ENCODE measurements at regions not wholly inside any gene's neighbourhood (a gene's known extent, or its start where the extent isn't known, plus 50 kb on each side); places are given as distances from the start of the nearest gene placed in this dataset.

DNA sequence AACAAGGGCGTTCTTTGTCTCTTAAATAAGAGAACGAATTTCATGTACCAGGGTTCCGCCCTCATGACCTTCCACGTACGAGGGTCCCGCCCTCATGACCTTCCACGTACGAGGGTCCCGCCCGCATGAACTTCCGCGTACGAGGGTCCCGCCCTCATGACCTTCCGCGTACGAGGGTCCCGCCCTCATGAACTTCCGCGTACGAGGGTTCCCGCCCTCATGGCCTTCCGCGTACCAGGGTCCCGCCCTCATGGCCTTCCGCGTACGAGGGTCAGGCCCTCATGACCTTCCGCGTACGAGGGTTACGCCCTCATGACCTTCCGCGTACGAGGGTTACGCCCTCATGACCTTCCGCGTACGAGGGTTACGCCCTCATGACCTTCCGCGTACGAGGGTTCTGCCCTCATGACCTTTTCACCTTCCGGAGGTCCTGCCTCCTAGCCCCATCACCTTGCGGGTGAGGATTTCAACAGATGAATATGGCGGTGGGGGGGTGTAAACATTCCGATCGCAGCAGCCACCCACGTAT, 273.9 kb upstream of the ADAMTS16 start:
- ChIA-PET POLR2A (no interaction called here), CTCF (no interaction called here)
- Histone ChIP-seq H3K4me1 (no peaks in the 10 kb centered on the region), H3K4me3 (ENCODE audit: low read depth, low read length) (no peak overlapping the region), H3K36me3 (ENCODE audit: control insufficient read depth, insufficient read depth, low read length) (no peaks in the 10 kb centered on the region), H3K27me3 (replicated peaks; ENCODE audit: control insufficient read depth, insufficient read depth, low read length) (no peaks in the 10 kb centered on the region), H3K9me3 (no peaks in the 10 kb centered on the region)
- Mint-ChIP-seq H3K27me3 (ENCODE audit: insufficient read depth, unreplicated experiment) (peaks cover 5% of the 10 kb centered on the region), H3K36me3 (ENCODE audit: insufficient read depth, unreplicated experiment) (no peaks in the 10 kb centered on the region), H3K4me3 (ENCODE audit: unreplicated experiment) (no peak overlapping the region), H3K9me3 (ENCODE audit: unreplicated experiment) (no peaks in the 10 kb centered on the region), H3K4me1 (ENCODE audit: low read depth, unreplicated experiment) (no peaks in the 10 kb centered on the region), H3K27ac (ENCODE audit: unreplicated experiment) (no peak overlapping the region)
- intact Hi-C loops (cut with micrococcal nuclease; ENCODE audit: unreplicated experiment), result no loop called here
- TF ChIP-seq, protein P1, sequence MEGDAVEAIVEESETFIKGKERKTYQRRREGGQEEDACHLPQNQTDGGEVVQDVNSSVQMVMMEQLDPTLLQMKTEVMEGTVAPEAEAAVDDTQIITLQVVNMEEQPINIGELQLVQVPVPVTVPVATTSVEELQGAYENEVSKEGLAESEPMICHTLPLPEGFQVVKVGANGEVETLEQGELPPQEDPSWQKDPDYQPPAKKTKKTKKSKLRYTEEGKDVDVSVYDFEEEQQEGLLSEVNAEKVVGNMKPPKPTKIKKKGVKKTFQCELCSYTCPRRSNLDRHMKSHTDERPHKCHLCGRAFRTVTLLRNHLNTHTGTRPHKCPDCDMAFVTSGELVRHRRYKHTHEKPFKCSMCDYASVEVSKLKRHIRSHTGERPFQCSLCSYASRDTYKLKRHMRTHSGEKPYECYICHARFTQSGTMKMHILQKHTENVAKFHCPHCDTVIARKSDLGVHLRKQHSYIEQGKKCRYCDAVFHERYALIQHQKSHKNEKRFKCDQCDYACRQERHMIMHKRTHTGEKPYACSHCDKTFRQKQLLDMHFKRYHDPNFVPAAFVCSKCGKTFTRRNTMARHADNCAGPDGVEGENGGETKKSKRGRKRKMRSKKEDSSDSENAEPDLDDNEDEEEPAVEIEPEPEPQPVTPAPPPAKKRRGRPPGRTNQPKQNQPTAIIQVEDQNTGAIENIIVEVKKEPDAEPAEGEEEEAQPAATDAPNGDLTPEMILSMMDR (IDR thresholded peaks at IDR 0.05; ENCODE audit: insufficient read depth in 1 of 2, low read depth in 1 of 2, low read length in 1 of 2, severe bottlenecking in 1 of 2, unreplicated experiment in 1 of 2), result no peak
- no TSS peak for BruUV-seq (replicated peaks)
- DNase-seq, result no peak

DNA sequence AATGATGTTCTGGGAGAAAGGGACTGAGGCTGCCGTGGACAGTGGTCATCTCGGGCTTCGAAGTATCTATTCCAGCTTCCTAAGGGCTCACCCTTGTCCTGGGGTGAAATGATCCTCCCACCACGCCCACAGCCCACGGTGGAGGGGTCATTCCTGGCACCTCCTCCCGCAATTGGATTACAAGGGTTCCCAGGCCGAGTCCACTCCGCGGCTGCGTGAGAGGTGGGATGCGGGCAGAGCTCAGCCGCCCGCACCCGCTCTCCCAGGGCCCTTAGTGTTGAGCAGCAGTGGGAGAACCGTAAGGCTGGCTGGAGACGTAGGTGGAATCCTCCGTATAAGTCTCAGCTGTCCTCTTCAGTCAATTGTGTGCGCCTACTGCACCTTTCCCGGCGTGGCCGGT, 273.3 kb upstream of the ADAMTS16 start:
- H3K27me3 ChIP-seq (replicated peaks; ENCODE audit: control insufficient read depth, insufficient read depth, low read length), result no peaks in the 10 kb centered on the region
- no peaks in the 10 kb centered on the region for H3K4me1 Mint-ChIP-seq (ENCODE audit: low read depth, unreplicated experiment)
- H3K4me1 ChIP-seq, result no peaks in the 10 kb centered on the region
- TF ChIP-seq, protein P1 (IDR thresholded peaks at IDR 0.05; ENCODE audit: insufficient read depth in 1 of 2, low read depth in 1 of 2, low read length in 1 of 2, severe bottlenecking in 1 of 2, unreplicated experiment in 1 of 2), result no peak
- no peaks in the 10 kb centered on the region for H3K9me3 Mint-ChIP-seq (ENCODE audit: unreplicated experiment)
- intact Hi-C loops (cut with micrococcal nuclease; ENCODE audit: unreplicated experiment), result no loop called here
- no TSS peak for BruUV-seq (replicated peaks)
- no peak for DNase-seq
- no peaks in the 10 kb centered on the region for H3K36me3 ChIP-seq (ENCODE audit: control insufficient read depth, insufficient read depth, low read length)
- peaks cover 10% of the 10 kb centered on the region for H3K27me3 Mint-ChIP-seq (ENCODE audit: insufficient read depth, unreplicated experiment)
- POLR2A ChIA-PET, result no interaction called here
- no peaks in the 10 kb centered on the region for H3K36me3 Mint-ChIP-seq (ENCODE audit: insufficient read depth, unreplicated experiment)
- H3K27ac Mint-ChIP-seq (ENCODE audit: unreplicated experiment), result no peak overlapping the region
- no peak overlapping the region for H3K4me3 ChIP-seq (ENCODE audit: low read depth, low read length)
- CTCF ChIA-PET, result no interaction called here
- no peaks in the 10 kb centered on the region for H3K9me3 ChIP-seq
- no peak overlapping the region for H3K4me3 Mint-ChIP-seq (ENCODE audit: unreplicated experiment)

DNA sequence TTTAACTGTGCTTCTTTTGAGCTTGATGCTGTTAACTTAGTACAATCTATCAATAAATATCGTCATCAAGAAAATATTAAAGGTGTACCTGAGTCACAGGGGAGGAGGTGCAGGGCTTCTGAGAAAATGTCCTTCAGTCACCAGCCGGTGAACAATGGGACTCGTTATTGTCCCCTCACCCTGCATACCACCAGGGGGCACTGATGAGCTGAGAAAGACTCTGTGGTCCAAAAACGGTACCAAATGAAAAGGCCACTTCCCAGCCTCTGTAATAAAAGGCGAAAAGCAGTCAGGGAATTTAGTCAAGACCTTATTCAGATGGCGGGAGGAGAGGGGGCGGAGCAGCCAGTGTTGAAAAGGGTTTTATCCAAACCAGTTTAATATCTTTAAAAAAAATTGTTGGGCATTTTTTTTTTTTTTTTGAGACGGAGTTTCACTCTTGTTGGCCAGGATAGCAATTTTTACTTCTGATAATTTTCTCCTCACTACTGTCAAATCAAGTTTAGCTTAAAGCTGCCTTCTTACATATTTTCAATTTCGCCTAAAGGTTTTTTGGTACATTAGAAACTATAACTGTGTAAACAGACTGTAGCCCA, 271.9 kb upstream of the ADAMTS16 start:
- no peak overlapping the region for H3K27ac Mint-ChIP-seq (ENCODE audit: unreplicated experiment)
- TF ChIP-seq, protein P1 (IDR thresholded peaks at IDR 0.05; ENCODE audit: insufficient read depth in 1 of 2, low read depth in 1 of 2, low read length in 1 of 2, severe bottlenecking in 1 of 2, unreplicated experiment in 1 of 2), result peak; percentile 73 to 83
- CTCF ChIA-PET, result interaction anchor here (0.6 kb wide), 1 partner anchor 18 kb away, joined by 5 read pairs; no protein-coding TSS in a partner anchor
- peak; percentile 56 to 79 for DNase-seq
- POLR2A ChIA-PET, result no interaction called here
- H3K27me3 Mint-ChIP-seq (ENCODE audit: insufficient read depth, unreplicated experiment), result peaks cover 10% of the 10 kb centered on the region
- intact Hi-C loops (cut with micrococcal nuclease; ENCODE audit: unreplicated experiment), result loop anchor here (1.0 kb wide), 1 partner anchor 551 kb away; no protein-coding TSS in a partner anchor
- no peak overlapping the region for H3K4me3 Mint-ChIP-seq (ENCODE audit: unreplicated experiment)
- no peaks in the 10 kb centered on the region for H3K36me3 ChIP-seq (ENCODE audit: control insufficient read depth, insufficient read depth, low read length)
- H3K9me3 Mint-ChIP-seq (ENCODE audit: unreplicated experiment), result no peaks in the 10 kb centered on the region
- H3K4me3 ChIP-seq (ENCODE audit: low read depth, low read length), result no peak overlapping the region
- no peaks in the 10 kb centered on the region for H3K36me3 Mint-ChIP-seq (ENCODE audit: insufficient read depth, unreplicated experiment)
- BruUV-seq (replicated peaks), result no TSS peak
- no peaks in the 10 kb centered on the region for H3K27me3 ChIP-seq (replicated peaks; ENCODE audit: control insufficient read depth, insufficient read depth, low read length)
- no peaks in the 10 kb centered on the region for H3K9me3 ChIP-seq
- no peaks in the 10 kb centered on the region for H3K4me1 Mint-ChIP-seq (ENCODE audit: low read depth, unreplicated experiment)
- H3K4me1 ChIP-seq, result no peaks in the 10 kb centered on the region

Measured in Caco-2 (cell line).